ENCODE measurements at regions not wholly inside any gene's neighbourhood (a gene's known extent, or its start where the extent isn't known, plus 50 kb on each side); places are given as distances from the start of the nearest gene placed in this dataset.

- Histone ChIP-seq H4K20me1 (ENCODE audit: insufficient read depth, low read length) (no peaks in the 10 kb centered on the region), H3K4me3 (replicated peaks in 1 of 3; ENCODE audit: insufficient read depth in 1 of 3, low read depth in 2 of 3, low read length in 3 of 3) (no peak overlapping the region), H3K4me2 (ENCODE audit: low read depth, low read length) (no peak overlapping the region), H3K27ac (ENCODE audit: extremely low read length, insufficient read depth, low read length) (no peak overlapping the region), H3K36me3 (replicated peaks in 1 of 2; ENCODE audit: control insufficient read depth in 1 of 2, insufficient read depth in 2 of 2, low read length in 2 of 2) (no peaks in the 10 kb centered on the region), H3K9ac (ENCODE audit: insufficient read depth, low read depth, low read length) (no peak overlapping the region), H3K9me3 (ENCODE audit: low read length) (no peaks in the 10 kb centered on the region), H3K4me1 (ENCODE audit: insufficient read depth, low read length) (no peaks in the 10 kb centered on the region), H3K27me3 (ENCODE audit: control insufficient read depth in 1 of 2, insufficient read depth in 2 of 2, low read length in 2 of 2) (no peaks in the 10 kb centered on the region; a peak in 1 of 5 replicates), H3K79me2 (ENCODE audit: insufficient read depth, low read length) (no peaks in the 10 kb centered on the region), H2AFZ (ENCODE audit: low read length) (no peak overlapping the region)
- ATAC-seq, result no peak
- CTCF ChIA-PET (ENCODE audit: low intra/inter-chr PET ratio, low total read pairs), result no interaction called here
- no TSS peak for BruUV-seq (replicated peaks)
- no peak for FAIRE-seq
- 0 out of 2 replicates have a peak, but pooled peaks have one; percentile 59 for TF ChIP-seq NBN (conservative IDR thresholded peaks at IDR 0.05)
- TF ChIP-seq EZH2 (conservative IDR thresholded peaks at IDR 0.05; ENCODE audit: low read depth, low read length), result no peak
- TF ChIP-seq MNT (IDR thresholded peaks at IDR 0.05), result peak; percentile 79
- TF ChIP-seq THRA (CRISPR knock-in tag; IDR thresholded peaks at IDR 0.05; ENCODE audit: borderline replicate concordance), result no peak
- TF ChIP-seq ZNF891 (CRISPR knock-in tag; IDR thresholded peaks at IDR 0.05), result no peak
- TF ChIP-seq ZNF382 (CRISPR knock-in tag; IDR thresholded peaks at IDR 0.05; ENCODE audit: borderline replicate concordance), result no peak
- TF ChIP-seq SP1 (IDR thresholded peaks at IDR 0.05), result peak; percentile 27; the same call in 1 of the 2 replicates
- no peak for TF ChIP-seq SP1 (CRISPR knock-in tag; IDR thresholded peaks at IDR 0.05)
- TF ChIP-seq FOXA1 (IDR thresholded peaks at IDR 0.05), result 0 out of 2 replicates have a peak, but pooled peaks have one; percentile 11
- no peak for TF ChIP-seq FOXA1 (CRISPR knock-in tag; IDR thresholded peaks at IDR 0.05)
- TF ChIP-seq YEATS2 (CRISPR knock-in tag; IDR thresholded peaks at IDR 0.05; ENCODE audit: borderline replicate concordance), result no peak
- no peak for TF ChIP-seq DR1 (CRISPR knock-in tag; IDR thresholded peaks at IDR 0.05)
- no peak for TF ChIP-seq ZMAT3 (CRISPR knock-in tag; conservative IDR thresholded peaks at IDR 0.05)
- TF ChIP-seq IKZF1 (IDR thresholded peaks at IDR 0.05), result 0 out of 2 replicates have a peak, but pooled peaks have one; percentile 65
- peak; percentile 30 for TF ChIP-seq ZNF282 (IDR thresholded peaks at IDR 0.05; ENCODE audit: partially characterized antibody)
- in situ Hi-C loops (cut with HindIII; ENCODE audit: extremely low pct_ligation_motif_present, low pct_unique_long_range_greater_than_20kb), result no loop called here
- POLR2A ChIA-PET, result no interaction called here
- 38% methylated on average over 6 of the region's 13 CpGs for WGBS (ENCODE audit: low lambda C conversion rate)
- intact Hi-C loops (cut with micrococcal nuclease; ENCODE audit: unreplicated experiment), result no loop called here
- DNase-seq (ENCODE audit: low spot score), result no peak
Measured at GRCh38 chr10:131653554-131654470, 247.0 kb upstream of the PPP2R2D start.
